Right ventricle myocardium superior (tissue), 1 donor: ENCODE measurements at regions not wholly inside any gene's neighbourhood (a gene's known extent, or its start where the extent isn't known, plus 50 kb on each side); places are given as distances from the start of the nearest gene placed in this dataset.

Experiments
- ATAC-seq: fragments of 200-7000 bp; cut with Tn5 transposase; one replicate; pipeline ENCODE4 v1.9.1; 2020; ENCODE audit warnings: mild to moderate bottlenecking; ENCODE audit not compliant: poor library complexity
- DNase-seq: peaks from one replicate; pipeline ENCODE4 v3.0.0-alpha.2; 2020
- intact Hi-C: fragments of 100-400 bp; cut with DNase I; formaldehyde crosslinking; loops from one replicate; pipeline ENCODE4 v1.11.2; 2022
- donor health status: DM: no; HTN: yes; CAD: no; lungs with severe emphysema.

DNA sequence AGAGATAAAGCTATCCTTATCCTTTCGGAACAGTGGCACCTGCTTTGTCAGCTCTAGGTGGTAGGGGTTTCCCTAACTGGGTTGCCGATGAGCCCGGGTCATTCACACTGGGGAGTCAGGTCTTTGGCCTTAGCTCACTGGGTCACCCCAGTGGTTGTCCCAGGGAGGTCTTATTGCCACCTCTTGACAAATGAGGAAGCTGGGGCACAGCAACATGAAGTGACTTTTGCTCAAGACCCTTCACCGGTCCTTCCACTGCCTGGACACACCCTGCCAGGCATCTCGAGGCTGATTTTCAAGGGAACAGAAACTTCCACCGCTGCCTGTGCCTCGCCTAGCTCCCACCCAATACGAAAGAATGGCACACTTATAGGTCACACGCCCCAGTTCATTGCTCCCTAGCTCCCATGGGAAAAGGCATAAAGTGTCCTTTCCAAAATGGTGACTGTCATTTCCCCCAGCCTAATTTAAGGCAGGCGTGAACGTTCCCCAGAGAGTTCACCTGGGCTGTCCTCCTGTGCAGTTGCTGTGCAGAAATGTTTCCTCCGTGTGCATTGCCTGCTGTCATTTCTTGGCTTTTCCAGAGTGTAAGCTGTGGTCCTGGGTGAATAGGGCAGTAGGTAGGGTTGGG, 156.1 kb upstream of the CCND2 start:
- ATAC-seq (no peak), DNase-seq (no peak)
- intact Hi-C loops, result no loop called here

GRCh38 chr12:4116251-4117111, 157.1 kb upstream of the CCND2 start:
- no peak for DNase-seq
- peak; percentile 46 for ATAC-seq
- intact Hi-C loops, result no loop called here

DNA sequence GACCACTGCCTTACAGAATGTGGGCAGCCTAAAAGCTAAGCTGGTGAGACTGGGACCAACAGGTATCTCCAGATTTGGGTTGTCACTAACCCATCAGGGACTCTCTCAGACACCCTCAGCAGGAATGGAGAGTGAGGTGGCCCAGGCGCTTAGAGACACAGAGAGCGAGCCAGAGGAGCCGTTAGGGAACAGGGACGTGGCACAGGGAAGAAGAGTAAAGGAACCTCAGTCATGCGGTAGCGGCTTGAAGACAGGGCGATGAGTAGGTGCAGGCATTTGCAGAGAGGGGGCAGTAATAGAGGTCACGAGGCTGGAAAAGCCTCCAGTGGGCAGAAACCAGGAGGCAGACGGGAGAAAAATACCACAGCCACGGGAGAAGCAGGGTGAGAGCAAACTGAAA, 158.0 kb upstream of the CCND2 start:
- ATAC-seq (no peak), DNase-seq (no peak)
- intact Hi-C loops, result no loop called here

GRCh38 chr12:4114986-4115385, 158.6 kb upstream of the CCND2 start:
- no peak for DNase-seq
- ATAC-seq, result no peak
- intact Hi-C loops, result no loop called here

- ATAC-seq (no peak), DNase-seq (no peak)
- intact Hi-C loops, result no loop called here
Observed at GRCh38 chr12:4112734-4113325, 160.7 kb upstream of the CCND2 start.

DNA sequence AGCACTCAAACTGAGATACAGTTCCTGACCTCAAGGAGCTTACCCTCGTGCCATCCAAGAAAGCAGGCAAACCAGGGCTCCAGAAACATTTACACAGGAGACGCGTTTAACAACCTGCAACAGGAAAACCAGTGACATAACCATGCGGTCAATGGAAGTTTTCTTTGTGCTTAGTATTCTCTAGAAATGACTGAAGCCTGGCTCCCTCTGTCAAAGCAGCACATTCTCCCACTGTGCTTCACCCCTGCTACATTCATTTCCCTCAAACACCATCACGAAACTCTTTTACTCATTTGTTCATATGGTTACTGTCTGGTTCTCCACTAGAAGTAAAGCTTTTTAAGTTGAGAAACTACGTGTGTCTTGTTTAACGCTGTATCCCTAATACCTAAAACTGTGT, 161.3 kb upstream of the CCND2 start:
- intact Hi-C loops, result no loop called here
- no peak for DNase-seq
- no peak for ATAC-seq

- DNase-seq, result no peak
- intact Hi-C loops, result no loop called here
- no peak for ATAC-seq
Observed at GRCh38 chr12:4111010-4111409, 162.6 kb upstream of the CCND2 start.

GRCh38 chr12:4109826-4110225, 163.7 kb upstream of the CCND2 start:
- ATAC-seq (no peak), DNase-seq (no peak)
- intact Hi-C loops, result loop anchor here (10.0 kb wide), 1 partner anchor 165 kb away; the partner anchor contains the start of gene CCND2

GRCh38 chr12:4108803-4109345, 164.7 kb upstream of the CCND2 start:
- DNase-seq, result no peak
- intact Hi-C loops, result loop anchor here (10.0 kb wide), 1 partner anchor 166 kb away; the partner anchor contains the start of gene CCND2
- ATAC-seq, result no peak

DNA sequence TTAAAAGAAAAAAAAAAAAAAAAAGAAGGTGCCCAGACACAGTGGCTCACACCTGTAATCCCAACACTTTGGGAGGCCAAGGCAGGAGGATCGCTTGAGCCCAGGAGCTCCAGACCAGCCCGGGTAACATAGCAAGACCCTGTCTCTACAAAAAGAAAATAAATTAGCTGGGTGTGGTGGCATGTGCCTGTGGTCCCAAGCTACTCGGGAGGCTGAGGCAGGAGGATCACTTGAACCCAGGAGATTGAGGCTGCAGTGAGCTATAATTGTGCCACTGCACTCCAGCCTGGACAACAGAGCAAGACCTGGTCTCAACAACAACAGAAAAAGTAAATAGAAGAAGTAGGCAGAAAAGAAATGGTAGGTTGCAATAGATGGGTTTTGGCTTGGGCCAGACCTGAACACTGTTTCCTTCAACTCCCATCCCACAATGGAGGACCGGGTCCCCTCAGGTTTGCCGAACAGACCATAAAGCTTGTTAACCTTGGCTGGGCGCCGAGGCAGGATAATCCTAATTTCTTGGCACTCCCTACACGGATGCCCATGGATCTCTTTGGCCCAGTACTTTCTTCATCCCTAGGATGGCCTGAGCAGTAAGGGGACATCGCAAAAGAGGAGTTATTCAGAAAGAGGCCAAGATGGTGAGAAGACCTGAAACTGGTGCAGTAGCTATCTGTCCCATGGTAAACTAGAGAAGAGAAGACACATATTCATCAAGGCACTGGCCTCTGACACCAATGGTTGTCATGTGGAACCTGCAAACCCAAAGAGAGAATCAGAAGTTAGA, 165.5 kb upstream of the CCND2 start:
- intact Hi-C loops, result loop anchor here (10.0 kb wide), 1 partner anchor 167 kb away; the partner anchor contains the start of gene CCND2
- DNase-seq, result no peak
- no peak for ATAC-seq

- intact Hi-C loops, result loop anchor here (10.0 kb wide), 1 partner anchor 167 kb away; the partner anchor contains the start of gene CCND2
- DNase-seq (no peak), ATAC-seq (peak; percentile 52)
Observed at GRCh38 chr12:4107436-4107878, 166.1 kb upstream of the CCND2 start.

DNA sequence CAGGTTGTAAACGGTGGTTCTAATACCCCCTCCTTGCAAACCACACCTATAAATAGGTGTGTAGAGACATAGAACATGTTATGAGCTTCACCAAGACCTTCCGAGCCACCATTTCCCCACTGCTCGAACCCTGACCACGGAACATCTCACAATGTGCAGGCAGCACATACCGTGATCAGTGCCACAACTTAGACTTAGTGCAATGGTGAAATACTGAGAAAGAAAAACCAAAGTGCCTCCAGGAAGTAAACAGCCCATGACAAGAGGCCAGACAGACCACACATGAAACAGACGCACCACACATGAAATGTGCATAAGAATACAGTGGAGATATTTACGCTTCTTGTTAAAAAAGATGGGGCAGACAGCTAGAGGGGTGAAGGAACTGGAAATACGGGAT, 166.9 kb upstream of the CCND2 start:
- intact Hi-C loops, result loop anchor here (10.0 kb wide), 1 partner anchor 168 kb away; the partner anchor contains the start of gene CCND2
- DNase-seq (no peak), ATAC-seq (no peak)

- DNase-seq, result no peak
- peak; percentile 79 for ATAC-seq
- intact Hi-C loops, result loop anchor here (10.0 kb wide), 1 partner anchor 170 kb away; the partner anchor contains the start of gene CCND2
Observed at GRCh38 chr12:4104722-4105244, 168.8 kb upstream of the CCND2 start.

DNA sequence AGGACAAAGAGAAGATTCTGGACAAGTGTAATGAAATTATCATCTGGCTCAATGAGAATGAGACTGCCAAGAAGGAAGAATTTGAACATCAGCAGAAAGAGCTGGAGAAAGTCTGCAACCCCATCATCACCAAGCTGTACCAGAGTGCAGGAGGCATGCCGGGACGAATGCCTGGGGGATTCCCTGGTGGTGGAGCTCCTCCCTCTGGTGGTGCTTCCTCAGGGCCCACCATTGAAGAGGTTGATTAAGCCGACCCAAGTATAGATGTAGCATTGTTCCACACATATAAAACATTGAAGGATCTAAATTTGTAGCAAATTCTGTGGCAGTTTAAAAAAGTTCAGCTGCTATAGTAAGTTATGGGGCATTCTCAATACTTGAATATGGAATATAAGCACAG, 174.3 kb upstream of the CCND2 start:
- DNase-seq, result no peak
- no peak for ATAC-seq
- intact Hi-C loops, result no loop called here

GRCh38 chr12:4091016-4091743, 182.4 kb upstream of the CCND2 start:
- DNase-seq (no peak), ATAC-seq (no peak)
- intact Hi-C loops, result no loop called here

- no peak for DNase-seq
Observed at GRCh38 chr12:4089956-4090355, 183.6 kb upstream of the CCND2 start.

GRCh38 chr12:4089121-4089606, 184.4 kb upstream of the CCND2 start:
- no peak for DNase-seq
- no peak for ATAC-seq
- intact Hi-C loops, result no loop called here

More at GRCh38 chr12:4089956-4090355, 183.6 kb upstream of the CCND2 start:
- intact Hi-C loops, result no loop called here
- no peak for ATAC-seq
